Liver (tissue), 8 donors: ENCODE measurements at regions not wholly inside any gene's neighbourhood (a gene's known extent, or its start where the extent isn't known, plus 50 kb on each side); places are given as distances from the start of the nearest gene placed in this dataset.

Experiments used
- DNase-seq: peaks from one replicate; pipeline ENCODE4 v3.0.0-alpha.2; 2017; ENCODE audit warnings: low spot score
- H3K27ac ChIP-seq, 2 donors: one replicate each; pipeline ENCODE4 v1.7.0; 2013; ENCODE audit warnings: inconsistent platforms in 2 of 2, low read length in 2 of 2, control low read depth in 1 of 2, low read depth in 1 of 2, mild to moderate bottlenecking in 1 of 2
- H3K27me3 ChIP-seq, 4 donors: one replicate each; pipeline versions ENCODE4 v1.6.1 to v1.7.0; 2013; ENCODE audit warnings: low read length in 3 of 4, inconsistent platforms in 1 of 4, mild to moderate bottlenecking in 1 of 4, moderate library complexity in 1 of 4; ENCODE audit not compliant: control insufficient read depth in 4 of 4, insufficient read depth in 4 of 4
- H3K36me3 ChIP-seq, 4 donors: one replicate each; pipeline versions ENCODE4 v1.6.1 to v1.7.0; 2013; ENCODE audit warnings: low read length in 3 of 4, mild to moderate bottlenecking in 3 of 4, low read depth in 1 of 4, moderate library complexity in 1 of 4; ENCODE audit not compliant: control insufficient read depth in 4 of 4, insufficient read depth in 3 of 4
- H3K4me1 ChIP-seq, 4 donors: one replicate each; pipeline versions ENCODE4 v1.6.1 to v1.7.0; 2013; ENCODE audit warnings: low read length in 3 of 4, mild to moderate bottlenecking in 3 of 4, moderate library complexity in 1 of 4; ENCODE audit not compliant: control insufficient read depth in 4 of 4, insufficient read depth in 4 of 4
- H3K4me3 ChIP-seq, 3 donors: one replicate each; pipeline versions ENCODE4 v1.6.1 to v1.7.0; 2013; ENCODE audit warnings: low read length in 3 of 3, control low read depth in 1 of 3, low read depth in 1 of 3, mild to moderate bottlenecking in 1 of 3
- H3K9ac ChIP-seq, 2 donors: one replicate each; pipeline ENCODE4 v1.7.0; 2013; ENCODE audit warnings: low read length in 2 of 2, mild to moderate bottlenecking in 2 of 2, moderate library complexity in 2 of 2, control low read depth in 1 of 2, low read depth in 1 of 2
- H3K9me3 ChIP-seq, 4 donors: one replicate each; pipeline versions ENCODE4 v1.6.1 to v1.7.0; 2013; ENCODE audit warnings: low read length in 3 of 4; ENCODE audit not compliant: control insufficient read depth in 4 of 4
- MAX ChIP-seq: IDR thresholded peaks from 2 replicates; pipeline ENCODE4 v1.6.1; 2016; ENCODE audit warnings: antibody characterized with exemption
- NR2F2 ChIP-seq: IDR thresholded peaks from 2 replicates; pipeline ENCODE4 v1.6.1; 2016; ENCODE audit warnings: antibody characterized with exemption
- RAD21 ChIP-seq, 2 donors: IDR thresholded peaks; 2 replicates each; pipeline ENCODE4 v1.6.1; 2016; ENCODE audit warnings: antibody characterized with exemption in 2 of 2, mild to moderate bottlenecking in 2 of 2
- REST ChIP-seq: IDR thresholded peaks from 2 replicates; pipeline ENCODE4 v1.6.1; 2016; ENCODE audit warnings: antibody characterized with exemption, mild to moderate bottlenecking
- RXRA ChIP-seq, 2 donors: IDR thresholded peaks; 2 replicates each; pipeline ENCODE4 v1.6.1; 2017 to 2018; ENCODE audit warnings: antibody characterized with exemption in 2 of 2, mild to moderate bottlenecking in 1 of 2
- SP1 ChIP-seq: IDR thresholded peaks from 2 replicates; pipeline ENCODE4 v1.6.1; 2018; ENCODE audit warnings: antibody characterized with exemption, mild to moderate bottlenecking
- WGBS: extraction: QIAGEN DNeasy Blood & Tissue Kit; methylation state at CpG from one replicate; pipeline ENCODE4 v1.1.7; 2013; 5-methylcytosine and 5-hydroxymethylcytosine counted together
- TF ChIP-seq, protein P1 (sequence below): fragments of 150-350 bp; IDR thresholded peaks from 2 replicates; pipeline ENCODE4 v1.5.1; 2017; ENCODE audit warnings: improper control_type of control experiment, low read depth, low read length; ENCODE audit not compliant: missing input control
- TF ChIP-seq, protein P2 (sequence below): IDR thresholded peaks from 2 replicates; pipeline ENCODE4 v1.6.1; 2016; ENCODE audit warnings: antibody characterized with exemption
- donor health status: healthy.
- donor health status: healthy.
- donor health status: healthy.
- donor health status: healthy.
- donor health status: healthy.

- 57% methylated on average over 8 of the region's 8 CpGs for WGBS
- H3K27me3 ChIP-seq = peaks cover 0 to 2% (median 0%) of the 10 kb centered on the region in 4 donors
- no peak overlapping the region for H3K4me3 ChIP-seq
- no peaks in the 10 kb centered on the region for H3K4me1 ChIP-seq
- TF ChIP-seq, protein P1, sequence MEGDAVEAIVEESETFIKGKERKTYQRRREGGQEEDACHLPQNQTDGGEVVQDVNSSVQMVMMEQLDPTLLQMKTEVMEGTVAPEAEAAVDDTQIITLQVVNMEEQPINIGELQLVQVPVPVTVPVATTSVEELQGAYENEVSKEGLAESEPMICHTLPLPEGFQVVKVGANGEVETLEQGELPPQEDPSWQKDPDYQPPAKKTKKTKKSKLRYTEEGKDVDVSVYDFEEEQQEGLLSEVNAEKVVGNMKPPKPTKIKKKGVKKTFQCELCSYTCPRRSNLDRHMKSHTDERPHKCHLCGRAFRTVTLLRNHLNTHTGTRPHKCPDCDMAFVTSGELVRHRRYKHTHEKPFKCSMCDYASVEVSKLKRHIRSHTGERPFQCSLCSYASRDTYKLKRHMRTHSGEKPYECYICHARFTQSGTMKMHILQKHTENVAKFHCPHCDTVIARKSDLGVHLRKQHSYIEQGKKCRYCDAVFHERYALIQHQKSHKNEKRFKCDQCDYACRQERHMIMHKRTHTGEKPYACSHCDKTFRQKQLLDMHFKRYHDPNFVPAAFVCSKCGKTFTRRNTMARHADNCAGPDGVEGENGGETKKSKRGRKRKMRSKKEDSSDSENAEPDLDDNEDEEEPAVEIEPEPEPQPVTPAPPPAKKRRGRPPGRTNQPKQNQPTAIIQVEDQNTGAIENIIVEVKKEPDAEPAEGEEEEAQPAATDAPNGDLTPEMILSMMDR = no peak
- no peak for TF ChIP-seq MAX
- TF ChIP-seq REST = no peak
- TF ChIP-seq, protein P2, sequence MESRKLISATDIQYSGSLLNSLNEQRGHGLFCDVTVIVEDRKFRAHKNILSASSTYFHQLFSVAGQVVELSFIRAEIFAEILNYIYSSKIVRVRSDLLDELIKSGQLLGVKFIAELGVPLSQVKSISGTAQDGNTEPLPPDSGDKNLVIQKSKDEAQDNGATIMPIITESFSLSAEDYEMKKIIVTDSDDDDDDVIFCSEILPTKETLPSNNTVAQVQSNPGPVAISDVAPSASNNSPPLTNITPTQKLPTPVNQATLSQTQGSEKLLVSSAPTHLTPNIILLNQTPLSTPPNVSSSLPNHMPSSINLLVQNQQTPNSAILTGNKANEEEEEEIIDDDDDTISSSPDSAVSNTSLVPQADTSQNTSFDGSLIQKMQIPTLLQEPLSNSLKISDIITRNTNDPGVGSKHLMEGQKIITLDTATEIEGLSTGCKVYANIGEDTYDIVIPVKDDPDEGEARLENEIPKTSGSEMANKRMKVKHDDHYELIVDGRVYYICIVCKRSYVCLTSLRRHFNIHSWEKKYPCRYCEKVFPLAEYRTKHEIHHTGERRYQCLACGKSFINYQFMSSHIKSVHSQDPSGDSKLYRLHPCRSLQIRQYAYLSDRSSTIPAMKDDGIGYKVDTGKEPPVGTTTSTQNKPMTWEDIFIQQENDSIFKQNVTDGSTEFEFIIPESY = no peak
- TF ChIP-seq NR2F2 = no peak
- TF ChIP-seq SP1 = no peak
- DNase-seq = no peak
- H3K9ac ChIP-seq = no peak overlapping the region
- H3K27ac ChIP-seq = no peak overlapping the region
- H3K9me3 ChIP-seq = no peaks in the 10 kb centered on the region
- no peaks in the 10 kb centered on the region for H3K36me3 ChIP-seq
Observed at GRCh38 chr5:51095486-51095885, 287.8 kb upstream of the ISL1 start.

DNA sequence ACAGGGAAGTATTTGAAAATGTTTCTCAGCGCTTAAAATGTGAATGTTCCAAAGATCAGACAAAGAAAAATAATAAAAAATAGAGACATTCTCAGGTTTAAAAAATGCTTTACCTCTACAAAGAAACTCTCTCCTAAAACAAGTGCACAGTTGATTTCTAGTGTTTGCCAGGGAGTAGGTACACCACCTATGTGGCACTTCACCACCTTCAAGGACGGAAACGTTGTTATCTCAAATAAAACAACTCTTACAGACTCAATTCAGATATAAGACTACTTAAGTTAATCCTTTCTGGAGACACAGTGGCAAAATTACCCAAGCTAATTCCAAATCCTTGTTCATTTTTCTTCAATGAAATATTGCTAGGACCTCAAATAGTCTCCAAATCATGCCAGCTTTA is 286.4 kb upstream of the ISL1 start:
- Histone ChIP-seq H3K9ac (no peak overlapping the region), H3K27me3 (no peaks in the 10 kb centered on the region), H3K36me3 (no peaks in the 10 kb centered on the region), H3K4me3 (no peak overlapping the region), H3K27ac (no peak overlapping the region), H3K4me1 (no peaks in the 10 kb centered on the region), H3K9me3 (no peaks in the 10 kb centered on the region)
- 79% methylated on average over 3 of the region's 3 CpGs for WGBS
- no peak for DNase-seq
- TF ChIP-seq RAD21 (IDR thresholded peaks at IDR 0.05) (no peak), RXRA (IDR thresholded peaks at IDR 0.05) (no peak), SP1 (no peak)
- TF ChIP-seq, protein P2 = no peak
